HEK293 (cell line): ENCODE measurements at regions not wholly inside any gene's neighbourhood (a gene's known extent, or its start where the extent isn't known, plus 50 kb on each side); places are given as distances from the start of the nearest gene placed in this dataset.

Source experiments
- CTCF ChIA-PET: fragments of 350-600 bp; formaldehyde crosslinking; extraction: SDS; loops from one replicate; lab custom pipeline; 2021; ENCODE audit warnings: antibody characterized with exemption; lab: Yijun Ruan, JAX
- POLR2A ChIA-PET: fragments of 300-600 bp; formaldehyde crosslinking; extraction: SDS; loops from one replicate; lab custom pipeline; 2020; ENCODE audit warnings: antibody characterized with exemption, inconsistent platforms; lab: Yijun Ruan, JAX
- H3K27ac ChIP-seq: fragments of 200-500 bp; sonication (Bioruptor generic); 2 replicates; pipeline ENCODE4 v1.5.1; 2014; ENCODE audit warnings: low read depth, low read length, control low read depth, inconsistent platforms; ENCODE audit errors: extremely low read depth
- H3K36me3 ChIP-seq, 2 experiments: fragments of 200-500 bp in 1 of 2; sonication (Bioruptor generic) in 1 of 2; 1 replicate in 1 of 2; 2 replicates in 1 of 2; pipeline ENCODE4 v1.5.1; 2014 to 2017; ENCODE audit warnings: inconsistent platforms in 2 of 2, low read length in 2 of 2; ENCODE audit not compliant: control insufficient read depth in 2 of 2, insufficient read depth in 1 of 2
- H3K4me1 ChIP-seq: fragments of 200-500 bp; sonication (Bioruptor generic); 2 replicates; pipeline ENCODE4 v1.5.1; 2014; ENCODE audit warnings: mild to moderate bottlenecking, low read length, inconsistent platforms; ENCODE audit not compliant: control insufficient read depth, insufficient read depth
- H3K4me3 ChIP-seq: 2 replicates; pipeline ENCODE4 v1.5.1; 2011; ENCODE audit warnings: low read depth, mild to moderate bottlenecking, control low read depth, low read length, moderate library complexity
- H3K9me3 ChIP-seq: fragments of 200-500 bp; sonication (Bioruptor generic); 2 replicates; pipeline ENCODE4 v1.5.1; 2014; ENCODE audit warnings: low read depth, low read length, inconsistent platforms; ENCODE audit not compliant: control insufficient read depth, insufficient read depth
- CTCF ChIP-seq: fragments of 450-650 bp; formaldehyde crosslinking; IDR thresholded peaks from 2 replicates; pipeline ENCODE4 v1.5.1; 2016; ENCODE audit warnings: missing biosample characterization, missing genetic modification characterization
- KLF9 ChIP-seq: fragments of 450-650 bp; formaldehyde crosslinking; IDR thresholded peaks from 2 replicates; pipeline ENCODE4 v1.5.1; 2016; ENCODE audit warnings: missing biosample characterization, missing genetic modification characterization, low read depth
- SP2 ChIP-seq: fragments of 450-650 bp; formaldehyde crosslinking; IDR thresholded peaks from 2 replicates; pipeline ENCODE4 v1.5.1; 2016; ENCODE audit warnings: missing biosample characterization, missing genetic modification characterization
- SP3 ChIP-seq: fragments of 450-650 bp; formaldehyde crosslinking; IDR thresholded peaks from 2 replicates; pipeline ENCODE4 v1.5.1; 2016; ENCODE audit warnings: missing biosample characterization, missing genetic modification characterization
- TSHZ1 ChIP-seq: fragments of 450-650 bp; formaldehyde crosslinking; IDR thresholded peaks from 2 replicates; pipeline ENCODE4 v1.5.1; 2016; ENCODE audit warnings: missing biosample characterization, missing genetic modification characterization, borderline replicate concordance
- ZBTB11 ChIP-seq: fragments of 450-650 bp; formaldehyde crosslinking; conservative IDR thresholded peaks from 2 replicates; pipeline ENCODE4 v1.5.1; 2016; ENCODE audit warnings: low read depth, missing biosample characterization, missing genetic modification characterization
- ZBTB7A ChIP-seq: fragments of 450-650 bp; formaldehyde crosslinking; IDR thresholded peaks from 2 replicates; pipeline ENCODE4 v1.5.1; 2016; ENCODE audit warnings: low read depth, missing biosample characterization, missing genetic modification characterization
- ZNF18 ChIP-seq: fragments of 450-650 bp; formaldehyde crosslinking; IDR thresholded peaks from 2 replicates; pipeline ENCODE4 v1.5.1; 2016; ENCODE audit warnings: missing biosample characterization, missing genetic modification characterization
- ZNF19 ChIP-seq: fragments of 450-650 bp; formaldehyde crosslinking; IDR thresholded peaks from 2 replicates; pipeline ENCODE4; 2016; ENCODE audit warnings: missing biosample characterization, missing genetic modification characterization, low read depth
- ZNF26 ChIP-seq: fragments of 450-650 bp; formaldehyde crosslinking; IDR thresholded peaks from 2 replicates; pipeline ENCODE4 v1.5.1; 2016; ENCODE audit warnings: missing biosample characterization, missing genetic modification characterization
- ZNF529 ChIP-seq: fragments of 450-650 bp; formaldehyde crosslinking; IDR thresholded peaks from 2 replicates; pipeline ENCODE4 v1.5.1; 2017; ENCODE audit warnings: missing genetic modification characterization, missing biosample characterization; ENCODE audit not compliant: insufficient replicate concordance
- ZNF571 ChIP-seq: fragments of 450-650 bp; formaldehyde crosslinking; IDR thresholded peaks from 2 replicates; pipeline ENCODE4 v1.5.0; 2017; ENCODE audit warnings: missing biosample characterization, missing genetic modification characterization
- ZNF623 ChIP-seq: fragments of 450-650 bp; formaldehyde crosslinking; IDR thresholded peaks from 2 replicates; pipeline ENCODE4 v1.5.1; 2016; ENCODE audit warnings: missing biosample characterization, missing genetic modification characterization
- ZNF792 ChIP-seq: fragments of 450-650 bp; formaldehyde crosslinking; IDR thresholded peaks from 2 replicates; pipeline ENCODE4 v1.5.1; 2016; ENCODE audit warnings: missing biosample characterization, missing genetic modification characterization

- POLR2A ChIA-PET, result no interaction called here
- no peak overlapping the region for H3K27ac ChIP-seq
These were observed 597.7 kb upstream of the CADM1 start for GRCh38 chr11:116101902-116102301.

GRCh38 chr11:116100016-116100415 is 595.8 kb upstream of the CADM1 start:
- H3K4me1 ChIP-seq, result no peaks in the 10 kb centered on the region
- POLR2A ChIA-PET, result no interaction called here
- no peaks in the 10 kb centered on the region for H3K9me3 ChIP-seq
- no peak overlapping the region for H3K27ac ChIP-seq
- CTCF ChIA-PET, result no interaction called here
- H3K36me3 ChIP-seq, result no peaks in the 10 kb centered on the region
- H3K4me3 ChIP-seq, result no peak overlapping the region
- no peak for TF ChIP-seq SP2 (tag by site-specific recombination)
- TF ChIP-seq ZNF792 (tag by site-specific recombination), result no peak
- no peak for TF ChIP-seq KLF9 (tag by site-specific recombination)
- no peak for TF ChIP-seq TSHZ1 (tag by site-specific recombination)
- TF ChIP-seq ZNF529, result no peak
- TF ChIP-seq SP3 (tag by site-specific recombination), result no peak
- no peak for TF ChIP-seq ZNF623 (tag by site-specific recombination)

More at GRCh38 chr11:116101902-116102301, 597.7 kb upstream of the CADM1 start:
- no peaks in the 10 kb centered on the region for H3K4me1 ChIP-seq
- CTCF ChIA-PET, result no interaction called here
- TF ChIP-seq ZBTB7A, result no peak
- TF ChIP-seq ZNF623 (tag by site-specific recombination), result no peak
- no peak for TF ChIP-seq CTCF (tag by site-specific recombination)
- no peak for TF ChIP-seq ZNF26 (tag by site-specific recombination)
- no peak for TF ChIP-seq ZBTB11 (tag by site-specific recombination)
- no peak for TF ChIP-seq ZNF18 (tag by site-specific recombination)
- no peak for TF ChIP-seq ZNF571 (tag by site-specific recombination)
- TF ChIP-seq ZNF19 (tag by site-specific recombination), result no peak
- TF ChIP-seq, all 188 proteins: peak for 0
- no peaks in the 10 kb centered on the region for H3K36me3 ChIP-seq
- no peak overlapping the region for H3K4me3 ChIP-seq
- H3K9me3 ChIP-seq, result no peaks in the 10 kb centered on the region
